ENCODE measurements at regions not wholly inside any gene's neighbourhood (a gene's known extent, or its start where the extent isn't known, plus 50 kb on each side); places are given as distances from the start of the nearest gene placed in this dataset.
"Not testable (repeated sequence)": the region's sequence is repeated elsewhere in the genome, so short reads cannot be mapped to it uniquely, and the experiment has no call there.

DNA sequence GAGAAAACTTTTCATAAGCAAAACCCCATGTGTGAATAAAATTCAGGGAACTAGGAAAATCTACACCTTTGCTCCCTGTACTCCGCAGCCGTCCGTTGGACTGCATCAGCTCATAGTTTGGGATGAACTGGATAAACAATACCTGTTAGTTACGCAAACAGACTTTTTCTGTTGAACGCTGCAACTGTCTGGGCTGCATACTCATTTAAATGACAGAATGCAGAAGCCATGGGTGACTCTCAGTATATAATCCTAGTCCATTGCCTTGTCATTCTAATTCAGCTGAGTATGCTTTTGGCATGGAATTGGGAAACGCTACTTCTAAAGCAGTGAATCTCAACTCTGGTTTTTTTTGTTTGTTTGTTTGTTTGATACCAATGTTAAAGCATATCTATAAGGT is 151.6 kb downstream of the SLITRK1 start:
- DNase-seq (ENCODE audit: low read depth in 2 of 2), result no peak

DNA sequence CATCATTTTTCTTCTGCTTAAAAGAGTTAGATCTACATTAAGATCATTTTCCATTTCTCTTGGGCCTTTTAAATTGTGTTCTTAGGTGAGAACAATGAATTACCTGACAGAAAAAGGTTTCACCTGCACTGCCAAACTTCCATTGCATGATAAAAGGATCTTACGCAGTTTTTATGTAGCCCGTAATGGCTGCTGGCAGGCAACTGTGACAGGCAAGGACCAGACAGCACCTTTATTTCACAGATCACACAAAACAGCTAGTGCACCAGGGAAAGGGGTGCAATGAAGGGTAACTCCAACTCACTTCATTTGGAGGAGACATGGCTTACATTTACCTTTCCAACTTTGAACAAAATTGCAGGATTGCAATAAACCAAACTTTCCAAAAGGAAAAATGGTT is 159.8 kb downstream of the SLITRK1 start:
- DNase-seq (ENCODE audit: low read depth in 2 of 2), result no peak

DNA sequence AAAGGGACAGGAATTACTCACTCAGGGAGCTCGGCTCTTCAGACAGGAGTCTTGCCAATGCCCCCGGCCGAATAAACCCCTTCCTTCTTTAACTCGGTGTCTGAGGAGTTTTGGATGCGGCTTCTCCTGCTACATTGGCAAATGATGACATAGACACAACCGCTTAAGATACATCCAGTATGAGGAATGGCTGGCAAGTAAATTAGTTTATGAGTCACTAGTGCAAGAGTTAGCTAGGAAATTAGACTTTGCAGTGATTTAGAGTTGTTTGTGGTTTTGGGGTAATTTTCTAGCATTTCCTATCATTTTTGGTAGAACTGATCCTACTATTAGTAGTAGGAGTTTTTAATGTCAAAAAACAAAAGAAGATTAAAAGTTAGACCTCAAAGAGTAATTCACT is 166.2 kb downstream of the SLITRK1 start:
- DNase-seq (ENCODE audit: low read depth in 2 of 2), result no peak

DNA sequence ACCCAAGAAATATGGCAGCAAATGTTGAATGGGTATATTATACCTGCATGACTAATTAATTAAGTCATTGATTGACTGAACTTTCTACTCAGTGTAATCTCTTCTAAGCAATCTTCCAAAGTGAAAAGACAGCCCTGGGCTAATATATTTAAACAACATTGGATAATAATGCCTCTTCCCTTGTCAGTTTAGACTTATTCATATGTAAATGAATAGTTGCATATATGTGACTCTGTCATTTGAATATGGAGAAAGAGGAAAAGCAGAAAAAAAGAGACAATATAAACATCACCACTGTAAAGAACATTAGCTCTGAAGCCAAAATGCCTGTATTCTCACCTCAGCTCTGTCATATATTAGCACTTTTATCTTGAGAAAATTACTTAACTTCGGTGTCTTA is 168.0 kb downstream of the SLITRK1 start:
- DNase-seq (ENCODE audit: low read depth in 2 of 2), result no peak

DNA sequence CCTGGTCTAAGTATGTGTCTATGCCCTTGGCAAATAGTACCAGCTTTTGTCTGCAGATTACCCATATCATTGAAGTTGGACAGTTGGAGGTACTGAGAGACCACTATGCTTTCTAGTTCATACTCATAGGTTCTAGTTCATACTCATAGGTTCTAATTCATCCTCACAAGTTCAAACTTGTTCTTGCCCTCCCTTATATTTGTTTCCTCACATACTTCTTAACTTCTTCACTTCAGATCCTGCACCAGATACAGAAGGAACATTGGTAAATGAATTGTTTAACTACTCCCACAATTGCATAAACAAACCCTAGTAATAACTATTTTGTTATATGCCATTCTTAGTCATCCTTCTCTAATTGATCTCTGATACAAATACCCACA is 172.2 kb downstream of the SLITRK1 start:
- no peak for DNase-seq (ENCODE audit: low read depth in 2 of 2)

DNA sequence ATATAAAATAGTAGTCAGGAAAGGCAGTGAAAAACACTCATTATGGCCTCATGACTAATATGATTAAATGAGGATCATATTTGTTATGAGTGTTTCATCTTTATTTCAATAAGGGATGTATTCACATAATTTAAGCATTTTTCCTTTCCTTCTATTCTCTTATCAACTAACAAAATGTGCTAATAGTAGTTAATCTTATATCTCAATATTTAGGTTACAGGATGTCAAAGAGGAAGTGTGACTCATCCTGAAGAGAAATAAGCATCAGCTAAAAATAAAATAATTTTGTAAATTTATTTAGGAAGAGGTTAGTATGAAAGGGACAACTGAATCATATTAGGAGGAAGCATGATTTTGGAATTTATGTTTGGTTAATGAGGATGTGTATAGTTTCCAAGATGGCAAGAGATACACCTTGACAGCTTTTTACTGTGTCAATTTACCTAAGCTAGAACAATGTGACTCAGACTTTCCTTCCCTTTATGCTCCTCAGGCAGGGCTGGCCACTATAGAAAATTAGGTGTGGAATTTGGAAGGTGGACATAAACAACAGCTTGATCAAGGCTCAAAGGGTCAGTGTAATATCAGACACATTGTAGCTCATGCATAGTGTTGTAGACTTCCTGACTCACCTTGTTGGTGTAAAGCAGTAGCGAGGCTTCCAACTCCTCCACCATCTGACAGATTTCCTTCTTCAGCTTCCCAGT is 172.7 kb downstream of the SLITRK1 start:
- no peak for DNase-seq (ENCODE audit: low read depth in 2 of 2)

DNA sequence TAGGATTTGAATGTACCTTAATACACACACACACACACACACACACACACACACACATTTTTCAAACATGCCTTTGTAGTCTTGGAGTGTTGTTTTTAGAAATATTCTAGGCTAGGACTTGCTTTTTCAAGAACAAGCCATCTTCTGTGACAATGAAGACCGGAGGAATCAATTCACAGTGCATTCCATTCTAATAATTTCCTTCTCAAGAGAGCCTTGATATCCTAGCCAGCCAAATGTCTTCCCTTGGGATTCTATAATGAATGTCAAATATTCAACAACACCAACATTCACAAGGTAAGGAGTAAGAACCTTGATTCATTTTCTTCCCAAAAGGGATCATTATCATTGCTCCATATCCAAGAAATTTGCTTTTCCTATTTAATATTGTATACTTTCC is 180.3 kb downstream of the SLITRK1 start:
- DNase-seq (ENCODE audit: low read depth in 2 of 2), result no peak

DNA sequence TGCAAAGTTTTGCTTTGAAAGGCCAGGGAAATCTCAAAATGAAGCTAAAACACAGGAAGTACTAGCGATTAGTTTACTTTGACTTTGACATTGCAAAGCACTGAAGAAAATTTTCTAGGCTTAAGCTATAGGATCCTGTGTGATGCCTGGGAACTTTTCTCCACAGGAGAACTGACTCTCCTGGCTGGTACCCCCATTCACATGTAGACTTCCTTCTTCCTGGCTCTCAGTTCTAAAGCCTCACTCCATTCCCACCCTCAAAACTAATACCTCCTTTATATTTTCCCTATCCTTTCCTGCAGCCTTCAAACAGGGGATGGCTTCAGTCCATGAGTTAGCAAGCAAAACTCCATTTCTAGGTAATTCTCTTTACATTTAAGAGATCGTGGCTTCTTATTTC is 189.5 kb downstream of the SLITRK1 start:
- DNase-seq (ENCODE audit: low read depth in 2 of 2), result no peak

DNA sequence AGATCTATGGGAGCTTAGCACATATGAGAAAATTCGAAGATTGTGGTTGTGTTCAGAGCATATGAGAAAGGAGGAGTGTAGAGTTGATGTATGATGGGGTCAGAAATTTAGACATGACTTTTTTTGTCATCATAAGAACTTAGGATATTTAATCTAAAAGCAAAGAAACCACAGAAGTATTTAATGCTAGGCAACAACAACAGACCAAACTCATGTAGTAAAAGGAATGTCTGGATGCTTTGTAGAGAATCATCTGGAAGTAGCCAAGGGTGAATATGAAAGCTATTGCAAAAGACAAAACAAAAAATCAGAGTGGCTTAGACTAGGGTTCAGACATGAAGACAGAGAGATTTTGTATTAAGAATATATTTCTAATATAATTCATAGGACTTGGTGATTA is 190.3 kb downstream of the SLITRK1 start:
- DNase-seq (ENCODE audit: low read depth in 2 of 2), result no peak

DNA sequence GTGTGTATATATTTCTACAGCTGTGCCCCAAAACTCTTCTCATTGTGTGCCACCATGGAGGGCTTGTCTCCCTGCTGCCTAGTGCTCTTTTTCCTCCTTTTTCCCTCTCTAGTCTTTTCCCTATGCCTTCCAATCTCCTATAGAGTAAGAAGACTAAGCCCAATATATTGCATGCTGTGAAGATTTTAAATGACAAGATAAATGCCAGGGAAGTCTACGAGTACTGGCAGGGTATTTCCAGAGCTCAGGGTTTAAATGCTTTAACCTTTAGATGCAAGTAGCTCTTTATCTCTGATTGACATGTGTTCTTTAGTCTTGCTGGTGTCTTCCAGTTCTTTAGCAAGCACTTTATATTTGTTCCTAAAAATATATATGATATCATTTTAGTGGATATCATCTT is 200.7 kb downstream of the SLITRK1 start:
- no peak for DNase-seq (ENCODE audit: low read depth in 2 of 2)

DNA sequence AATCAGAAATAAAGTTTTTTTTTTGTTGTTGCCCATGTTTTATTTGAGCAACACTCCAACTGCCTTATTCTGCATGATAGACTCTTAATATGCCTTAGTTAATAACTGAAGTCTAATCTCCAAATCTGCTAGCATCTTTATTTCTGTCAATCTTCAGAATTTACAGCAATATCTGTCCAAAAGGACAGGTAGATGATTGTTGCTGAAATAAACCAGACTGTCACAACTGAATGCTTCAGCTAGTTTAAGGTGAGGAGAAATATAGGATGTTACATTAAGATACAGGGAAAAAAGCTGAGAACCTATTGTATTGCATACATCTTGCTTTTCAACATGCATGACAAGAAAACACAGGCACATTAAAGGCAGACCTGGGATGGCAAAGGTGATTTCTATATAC is 204.3 kb downstream of the SLITRK1 start:
- DNase-seq (ENCODE audit: low read depth in 2 of 2), result no peak

DNA sequence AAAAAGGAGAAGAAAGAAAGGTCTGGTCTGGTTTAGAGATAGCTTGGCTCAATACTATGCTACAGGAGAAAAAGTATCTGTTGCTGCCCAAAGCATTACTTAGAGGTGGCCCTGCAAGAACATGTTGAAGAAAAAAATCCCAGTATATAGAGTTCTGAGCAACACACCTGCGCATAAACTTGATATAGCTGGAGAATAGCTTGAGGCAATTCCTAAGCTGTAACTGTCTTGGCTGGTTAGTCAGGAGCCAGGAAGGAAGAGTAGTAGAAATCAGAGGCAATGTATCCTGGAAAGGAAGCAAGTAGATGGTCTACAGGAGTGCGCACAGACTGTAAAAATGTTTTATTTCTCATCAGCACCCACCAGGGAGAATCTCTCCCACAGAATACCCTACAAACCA is 209.7 kb downstream of the SLITRK1 start:
- no peak for DNase-seq (ENCODE audit: low read depth in 2 of 2)

DNA sequence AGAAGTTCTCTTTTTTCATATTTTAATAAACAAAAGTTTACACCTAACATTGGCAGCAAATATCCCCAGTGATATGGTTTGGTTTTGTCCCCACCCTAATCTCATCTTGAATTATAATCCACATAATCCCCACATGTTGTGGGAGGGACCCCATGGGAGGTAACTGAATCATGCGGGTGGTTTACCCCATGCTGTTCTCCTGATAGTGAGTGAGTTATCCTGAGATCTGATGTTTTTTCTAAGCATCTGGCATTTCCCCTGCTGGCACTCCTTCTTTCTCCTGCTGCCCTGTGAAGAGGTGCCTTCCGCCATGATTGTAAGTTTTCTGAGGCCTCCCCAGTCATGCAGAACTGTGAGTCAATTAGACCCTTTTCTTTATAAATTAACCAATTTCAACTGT is 214.7 kb downstream of the SLITRK1 start:
- DNase-seq (ENCODE audit: low read depth in 2 of 2), result no peak

DNA sequence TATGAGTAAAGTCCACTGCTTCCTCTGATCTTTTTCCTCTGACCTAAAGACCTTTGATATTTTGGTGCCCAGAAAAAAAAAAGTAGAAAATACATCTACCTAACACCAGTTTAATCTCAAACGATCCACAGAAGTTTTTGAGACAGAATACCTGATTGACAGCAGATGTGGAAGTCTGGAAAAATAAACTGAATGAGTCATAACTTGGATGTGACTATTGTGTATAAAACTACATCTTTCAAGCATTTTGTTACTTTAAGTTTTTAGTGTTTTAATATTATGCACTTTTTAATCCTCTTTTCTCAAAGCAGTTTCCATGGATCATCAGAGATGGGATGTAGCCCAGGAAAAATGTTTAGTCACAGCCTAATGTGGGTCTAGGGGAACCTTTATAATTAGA is 216.1 kb downstream of the SLITRK1 start:
- no peak for DNase-seq (ENCODE audit: low read depth in 2 of 2)

DNA sequence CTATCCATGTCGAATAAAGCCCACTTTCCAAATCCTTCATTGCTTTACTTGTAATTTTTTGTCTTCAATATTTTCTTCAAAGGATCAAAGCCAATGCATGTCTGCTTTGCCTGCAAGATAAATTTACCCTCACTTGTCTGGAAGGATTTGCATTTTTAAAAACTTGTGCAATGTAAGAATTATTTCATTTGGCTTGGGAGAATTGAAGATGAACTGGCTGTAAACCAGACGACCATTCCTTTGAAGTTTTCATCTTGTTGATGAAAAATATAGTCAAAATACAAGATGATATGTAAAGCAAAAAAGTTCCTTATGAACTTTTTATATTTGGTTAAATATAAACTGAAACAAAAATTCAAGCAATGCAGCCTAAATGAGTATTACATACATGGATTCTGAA is 225.0 kb downstream of the SLITRK1 start:
- no peak for DNase-seq (ENCODE audit: low read depth in 2 of 2)

DNA sequence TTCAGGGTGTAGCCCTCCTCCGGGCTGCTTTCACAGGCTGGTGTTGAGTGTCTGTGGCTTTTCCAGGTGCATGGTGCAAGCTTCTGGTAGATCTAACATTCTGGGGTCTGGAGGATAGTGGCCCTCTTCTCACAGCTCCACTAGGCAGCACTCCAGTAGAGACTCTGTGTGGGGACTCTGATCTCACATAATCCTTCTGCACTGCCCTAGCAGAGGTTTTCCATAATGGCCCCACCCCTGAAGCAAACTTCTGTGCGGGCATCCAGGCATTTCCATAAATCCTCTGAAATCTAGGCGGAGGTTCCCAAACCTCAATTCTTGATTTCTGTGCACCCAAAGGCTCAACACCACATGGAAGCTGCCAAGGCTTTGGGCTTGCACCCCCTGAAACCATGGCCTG is 239.7 kb downstream of the SLITRK1 start:
- DNase-seq (ENCODE audit: low read depth in 2 of 2), result not testable (repeated sequence)

DNA sequence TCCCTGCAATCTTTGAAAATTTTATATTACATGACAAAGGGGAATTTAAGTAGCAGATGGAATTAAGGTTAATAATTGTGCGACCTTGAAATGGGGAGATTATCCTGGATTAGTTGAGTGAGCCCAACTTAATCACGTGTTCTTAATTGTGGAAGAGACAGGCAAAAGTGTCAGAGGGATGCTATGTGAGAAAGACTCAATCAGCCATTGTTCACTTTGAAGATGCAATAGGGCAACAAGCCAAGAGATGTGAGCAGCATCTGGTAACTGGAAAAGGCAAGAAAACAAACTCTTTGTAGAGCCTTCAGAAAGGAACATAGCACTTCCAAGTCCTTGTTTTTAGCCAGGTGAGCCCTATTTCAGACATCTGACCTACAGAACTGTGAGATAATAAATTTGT is 247.7 kb downstream of the SLITRK1 start:
- no peak for DNase-seq (ENCODE audit: low read depth in 2 of 2)

DNA sequence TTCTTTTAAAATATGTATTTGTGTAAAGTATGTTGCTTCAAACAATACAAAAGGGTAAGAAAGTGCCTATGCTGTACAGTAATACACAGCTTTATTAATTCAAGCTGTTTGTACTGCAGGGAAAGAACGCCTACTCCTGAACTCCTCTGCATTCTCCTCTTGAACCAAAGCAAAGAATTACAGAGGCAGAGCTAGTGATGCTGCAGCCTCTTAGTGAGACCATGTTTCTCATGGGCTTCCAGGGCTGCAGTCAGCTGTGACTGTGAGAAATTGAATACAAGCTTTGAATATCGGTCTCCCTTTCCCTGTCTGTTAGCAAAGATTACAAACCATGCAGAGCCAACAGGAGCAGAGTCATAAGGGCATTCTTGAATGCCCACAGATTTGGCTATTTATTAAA is 248.5 kb downstream of the SLITRK1 start:
- DNase-seq (ENCODE audit: low read depth in 2 of 2), result no peak

DNA sequence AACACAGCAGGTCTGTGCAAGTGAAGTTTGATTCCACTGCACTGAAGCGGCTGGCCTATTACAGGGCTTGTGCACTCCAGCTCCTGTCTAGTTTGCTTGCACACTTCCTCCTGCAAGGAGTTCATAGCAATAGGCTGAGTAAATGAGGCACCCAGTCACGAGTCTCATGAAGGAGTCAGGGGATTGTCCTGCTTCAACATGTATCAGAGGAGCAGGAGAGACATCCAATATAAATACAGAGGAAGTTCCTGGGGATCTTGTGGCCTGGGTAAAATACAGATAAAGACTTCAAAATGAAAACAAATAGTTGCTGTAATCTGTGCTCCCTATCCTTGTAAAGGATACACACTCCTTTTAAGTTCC is 259.9 kb downstream of the SLITRK1 start:
- no peak for DNase-seq (ENCODE audit: low read depth in 2 of 2)

DNA sequence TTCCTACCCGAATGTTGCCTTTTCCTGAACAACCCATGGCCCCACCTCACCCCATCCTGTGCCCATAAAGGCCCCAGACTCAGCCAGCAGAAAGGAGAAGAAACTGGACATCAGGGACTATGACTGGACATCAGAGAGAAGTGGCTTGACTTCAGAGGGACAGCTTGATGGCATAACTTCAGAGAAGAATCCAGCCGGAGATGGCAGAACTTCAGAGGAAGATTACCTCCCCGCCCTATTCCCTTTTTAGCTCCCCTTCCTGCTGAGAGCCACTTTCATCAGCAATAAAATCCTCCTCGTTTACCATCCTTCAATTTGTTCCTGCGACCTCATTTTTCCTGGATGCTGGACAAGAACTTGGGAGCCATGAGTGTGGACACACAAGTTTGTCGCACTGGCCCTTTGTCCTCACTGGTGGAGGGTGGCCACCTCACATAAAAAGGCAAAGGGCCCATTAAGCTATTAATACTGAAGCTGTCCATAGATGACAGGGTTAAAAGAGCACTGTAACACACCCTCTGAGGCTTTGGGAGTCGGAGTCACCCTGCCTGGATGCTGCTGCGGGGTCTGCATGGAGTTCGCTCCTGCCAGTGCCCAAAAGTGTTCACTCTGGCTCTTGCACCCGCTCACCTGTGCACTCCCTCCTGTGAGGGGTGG is 260.4 kb downstream of the SLITRK1 start:
- DNase-seq (ENCODE audit: low read depth in 2 of 2), result no peak

DNA sequence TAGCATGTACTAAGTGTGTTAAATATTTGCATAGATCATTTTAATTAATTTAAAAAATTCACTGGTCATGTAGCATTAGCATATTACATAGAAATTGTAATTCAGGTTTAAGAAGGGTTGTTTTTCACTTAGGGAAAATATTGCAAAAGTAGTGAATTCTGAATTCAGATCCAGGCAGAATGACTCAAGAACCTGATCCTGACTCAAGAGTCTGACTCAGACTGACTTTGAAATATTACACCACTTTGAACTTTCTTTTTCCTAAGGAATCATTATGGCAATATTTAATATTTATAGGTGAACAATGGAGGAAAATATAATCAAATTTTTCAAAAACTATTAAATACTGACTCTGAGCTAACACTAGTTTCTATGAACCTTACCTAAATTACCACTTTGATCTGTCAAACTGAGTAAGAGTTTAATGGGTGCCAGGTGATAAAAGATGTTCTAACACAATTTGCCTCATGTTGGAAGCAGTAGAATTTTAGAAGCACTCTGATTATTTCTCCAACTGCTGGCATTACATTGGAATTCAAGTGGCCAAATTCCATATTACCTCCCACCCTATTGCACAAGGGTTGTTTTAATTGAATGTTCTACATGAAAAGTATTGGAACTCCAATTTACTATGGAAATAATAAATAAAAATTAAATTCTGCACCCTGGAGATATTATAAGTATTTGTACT is 261.6 kb downstream of the SLITRK1 start:
- DNase-seq (ENCODE audit: low read depth in 2 of 2), result no peak

DNA sequence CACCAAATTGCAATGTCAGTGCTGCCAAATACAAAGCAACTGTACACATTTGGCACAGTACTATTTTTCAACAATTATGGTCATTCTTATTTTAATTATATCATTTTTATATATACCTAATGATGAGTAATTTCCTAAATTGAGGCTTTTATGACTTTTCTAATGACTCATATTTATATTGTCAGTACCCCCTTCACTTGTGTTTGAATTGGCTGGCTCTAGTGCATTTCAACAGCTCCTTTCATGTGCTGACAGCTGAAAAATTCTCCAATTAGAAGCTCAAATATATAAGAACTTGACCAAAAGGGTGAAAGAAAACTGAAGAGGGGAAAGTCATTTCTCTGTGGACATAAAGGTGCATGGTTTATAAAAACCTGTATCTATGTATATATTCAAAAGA is 263.3 kb downstream of the SLITRK1 start:
- DNase-seq (ENCODE audit: low read depth in 2 of 2), result no peak

DNA sequence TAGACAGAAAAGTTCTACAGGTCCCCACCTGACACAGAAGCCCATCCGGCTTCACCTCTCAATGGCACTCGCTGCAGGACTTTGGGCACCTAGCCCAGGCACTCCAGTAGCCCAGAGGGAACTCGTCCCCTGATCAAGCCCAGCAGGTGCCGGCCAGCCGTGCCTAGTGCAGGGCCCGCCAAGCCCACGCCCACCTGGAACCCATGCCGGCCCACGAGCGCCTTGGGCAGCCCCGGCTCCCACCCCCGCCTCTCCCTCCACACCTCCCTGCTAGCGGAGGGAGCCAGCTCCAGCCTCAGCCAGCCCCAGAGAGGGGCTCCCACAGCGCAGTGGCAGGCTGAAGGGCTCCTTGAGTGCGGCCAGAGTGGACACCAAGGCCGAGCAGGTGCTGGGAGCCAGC is 268.8 kb downstream of the SLITRK1 start:
- no peak for DNase-seq (ENCODE audit: low read depth in 2 of 2)
